OCI-LY7 (cell line): ENCODE measurements at regions not wholly inside any gene's neighbourhood (a gene's known extent, or its start where the extent isn't known, plus 50 kb on each side); places are given as distances from the start of the nearest gene placed in this dataset.

Source experiments
- BruUV-seq: library from RNA; stranded (reverse); fragments of 400-500 nt; replicated peaks from 2 replicates; lab custom pipeline; 2021; lab: Mats Ljungman, UMichigan
- CTCF ChIA-PET: fragments of 300-600 bp; sonication (Branson Sonifier 250); formaldehyde crosslinking; loops from one replicate; lab custom pipeline; 2022; ENCODE audit warnings: antibody characterized with exemption; ENCODE audit not compliant: unreplicated experiment; lab: Charles Lee
- POLR2A ChIA-PET: fragments of 300-600 bp; sonication (Branson Sonifier 250); formaldehyde crosslinking; loops from one replicate; lab custom pipeline; 2022; ENCODE audit warnings: antibody characterized with exemption; lab: Charles Lee
- DNase-seq: peaks from one replicate; pipeline ENCODE4 v3.0.0-alpha.2; 2015; ENCODE audit warnings: low spot score
- H2AFZ ChIP-seq: fragments of 200-600 bp; sonication (generic), shearing (Covaris generic); 2 replicates; pipeline ENCODE4 v1.6.1; 2014; ENCODE audit warnings: mild to moderate bottlenecking, antibody characterized with exemption, low read length, moderate library complexity
- H3K27ac ChIP-seq: fragments of 200-600 bp; sonication (generic); 2 replicates; pipeline ENCODE4 v1.5.1; 2014; ENCODE audit warnings: mixed run types, low read depth, mild to moderate bottlenecking, moderate library complexity, low read length, inconsistent platforms; ENCODE audit not compliant: poor library complexity, severe bottlenecking
- H3K36me3 ChIP-seq: fragments of 200-600 bp; sonication (generic); 2 replicates; pipeline ENCODE4 v1.6.1; 2014; ENCODE audit warnings: mild to moderate bottlenecking, antibody characterized with exemption, low read length, moderate library complexity, mixed read lengths; ENCODE audit not compliant: insufficient read depth
- H3K4me1 ChIP-seq: fragments of 200-600 bp; sonication (generic); 2 replicates; pipeline ENCODE4 v1.5.1; 2014; ENCODE audit warnings: mild to moderate bottlenecking, low read length; ENCODE audit not compliant: insufficient read depth, poor library complexity, severe bottlenecking
- H3K4me2 ChIP-seq: fragments of 200-600 bp; sonication (generic); 2 replicates; pipeline ENCODE4 v1.6.1; 2014; ENCODE audit warnings: mild to moderate bottlenecking, low read length
- H3K4me3 ChIP-seq: fragments of 200-600 bp; sonication (generic); 2 replicates; pipeline ENCODE4 v1.5.1; 2014; ENCODE audit warnings: mild to moderate bottlenecking, low read depth, low read length; ENCODE audit not compliant: poor library complexity, severe bottlenecking
- H3K79me2 ChIP-seq: fragments of 200-600 bp; sonication (generic); 2 replicates; pipeline ENCODE4 v1.6.1; 2016; ENCODE audit warnings: low read depth, mild to moderate bottlenecking, low read length, moderate library complexity, mixed read lengths; ENCODE audit not compliant: insufficient read depth
- H3K9me2 ChIP-seq: fragments of 200-600 bp; sonication (generic); 2 replicates; pipeline ENCODE4 v1.6.1; 2016; ENCODE audit warnings: mild to moderate bottlenecking, low read length, mixed read lengths; ENCODE audit not compliant: insufficient read depth
- H3K9me3 ChIP-seq: fragments of 200-600 bp; sonication (generic); 2 replicates; pipeline ENCODE4 v1.6.1; 2014; ENCODE audit warnings: mild to moderate bottlenecking, mixed run types, low read length, mixed read lengths
- H4K20me1 ChIP-seq: fragments of 200-600 bp; sonication (generic); 2 replicates; pipeline ENCODE4 v1.6.1; 2014; ENCODE audit warnings: mild to moderate bottlenecking, antibody characterized with exemption, low read length, moderate library complexity, mixed read lengths; ENCODE audit not compliant: insufficient read depth
- CTCF ChIP-seq: fragments of 200-600 bp; sonication (generic); conservative IDR thresholded peaks from 2 replicates; pipeline ENCODE4 v1.5.1; 2014; ENCODE audit warnings: mild to moderate bottlenecking, antibody characterized with exemption, low read length, moderate library complexity, mixed read lengths
- EZH2phosphoT487 ChIP-seq: fragments of 200-600 bp; sonication (generic); IDR thresholded peaks from 2 replicates; pipeline ENCODE4 v1.6.1; 2018; ENCODE audit warnings: low read depth, borderline replicate concordance, mild to moderate bottlenecking, mixed run types, antibody characterized with exemption, low read length, moderate library complexity, mixed read lengths
- intact Hi-C: fragments of 100-400 bp; cut with micrococcal nuclease; formaldehyde crosslinking; loops from one replicate; pipeline ENCODE4 v1.10.0; 2022; ENCODE audit not compliant: unreplicated experiment

- DNase-seq: no peak
- H3K4me2 ChIP-seq: no peak overlapping the region
- no peaks in the 10 kb centered on the region for H4K20me1 ChIP-seq
- no peak for TF ChIP-seq CTCF
- H3K9me2 ChIP-seq: no peaks in the 10 kb centered on the region
- H3K9me3 ChIP-seq: no peaks in the 10 kb centered on the region
- intact Hi-C loops: no loop called here
- no peaks in the 10 kb centered on the region for H3K4me1 ChIP-seq
- H3K27ac ChIP-seq: no peak overlapping the region
- no TSS peak for BruUV-seq
- no peak overlapping the region for H3K4me3 ChIP-seq
- no peaks in the 10 kb centered on the region for H3K79me2 ChIP-seq
- ChIA-PET CTCF (no interaction called here), POLR2A (no interaction called here)
- no peaks in the 10 kb centered on the region for H3K36me3 ChIP-seq
- no peak overlapping the region for H2AFZ ChIP-seq
Measured at GRCh38 chr4:120525106-120525505, 397.4 kb downstream of the PRDM5 start.

- Histone ChIP-seq H3K9me3 (no peaks in the 10 kb centered on the region), H3K4me1 (no peaks in the 10 kb centered on the region), H3K4me3 (no peak overlapping the region), H3K36me3 (no peaks in the 10 kb centered on the region), H3K4me2 (no peak overlapping the region), H4K20me1 (no peaks in the 10 kb centered on the region), H3K79me2 (no peaks in the 10 kb centered on the region), H3K27ac (no peak overlapping the region), H2AFZ (no peak overlapping the region), H3K9me2 (no peaks in the 10 kb centered on the region)
- no TSS peak for BruUV-seq
- ChIA-PET POLR2A (interaction anchor here (0.7 kb wide), 1 partner anchor 65 kb away, joined by 5 read pairs; no protein-coding TSS in a partner anchor), CTCF (no interaction called here)
- intact Hi-C loops: no loop called here
- TF ChIP-seq EZH2phosphoT487: no peak
- TF ChIP-seq CTCF: no peak
- DNase-seq: no peak
Measured at GRCh38 chr4:120524237-120524636, 398.3 kb downstream of the PRDM5 start.

GRCh38 chr4:120520761-120521160 is 401.8 kb downstream of the PRDM5 start:
- Histone ChIP-seq H3K79me2 (no peaks in the 10 kb centered on the region), H2AFZ (no peak overlapping the region), H4K20me1 (no peaks in the 10 kb centered on the region), H3K36me3 (no peaks in the 10 kb centered on the region), H3K4me3 (no peak overlapping the region), H3K9me2 (no peaks in the 10 kb centered on the region), H3K4me1 (no peaks in the 10 kb centered on the region), H3K27ac (no peak overlapping the region), H3K9me3 (no peaks in the 10 kb centered on the region), H3K4me2 (no peak overlapping the region)
- ChIA-PET POLR2A (interaction anchor here (0.9 kb wide), 1 partner anchor 12 kb away, joined by 3 read pairs; no protein-coding TSS in a partner anchor), CTCF (no interaction called here)
- BruUV-seq: no TSS peak
- no peak for TF ChIP-seq CTCF
- TF ChIP-seq EZH2phosphoT487: no peak
- intact Hi-C loops: no loop called here
- no peak for DNase-seq
